ENCODE measurements at regions not wholly inside any gene's neighbourhood (a gene's known extent, or its start where the extent isn't known, plus 50 kb on each side); places are given as distances from the start of the nearest gene placed in this dataset.

DNA sequence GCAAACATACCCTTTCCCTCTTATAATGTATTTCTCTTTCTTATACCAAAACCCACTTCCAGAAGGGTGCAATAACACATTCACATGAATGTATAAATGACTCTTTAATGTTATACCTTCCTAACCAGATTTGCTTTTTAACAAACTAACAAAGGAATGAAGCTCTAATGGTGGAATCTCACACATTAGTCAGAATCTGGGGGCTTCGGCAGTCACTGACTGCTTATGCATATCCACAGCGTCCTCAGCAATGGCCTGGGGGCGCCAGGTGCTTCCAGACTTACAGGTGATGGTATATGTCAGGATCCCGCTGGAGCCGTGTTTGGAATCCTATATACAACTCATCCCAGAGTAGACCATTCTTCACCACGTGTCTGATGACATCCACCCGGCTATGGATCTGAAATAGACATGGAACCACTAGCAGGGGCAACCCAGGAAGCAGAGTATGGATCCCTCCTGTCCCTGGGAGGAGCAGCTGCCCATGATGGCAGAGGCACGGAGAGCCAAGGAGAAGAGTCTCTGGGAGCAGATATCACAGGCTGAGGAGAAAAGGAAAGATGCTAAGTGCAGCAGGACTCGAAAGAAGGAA lies 150.8 kb upstream of the RIPOR2 start:
- no peak for DNase-seq

DNA sequence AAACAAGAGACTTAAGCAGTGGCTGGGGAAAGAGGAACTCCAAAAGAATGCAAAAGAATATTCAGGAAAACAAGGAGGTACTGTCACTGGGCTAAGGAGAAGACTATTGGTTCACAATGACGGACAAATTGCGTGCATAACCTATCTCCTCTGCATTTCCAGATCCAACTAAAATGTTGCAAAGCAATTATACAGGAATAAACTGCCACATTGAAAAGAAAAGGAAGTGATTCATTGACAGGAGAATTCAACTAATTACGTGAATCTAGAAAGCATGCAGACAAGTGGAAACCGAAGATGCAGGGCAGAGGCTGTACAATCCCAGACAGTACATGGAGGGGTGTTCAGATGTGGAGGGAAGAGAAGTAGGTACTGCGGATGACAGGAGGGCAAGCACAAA lies 152.8 kb upstream of the RIPOR2 start:
- Histone ChIP-seq H3K9me3 (ENCODE audit: control insufficient read depth in 2 of 2, low read length in 2 of 2) (no peaks in the 10 kb centered on the region), H3K4me3 (ENCODE audit: low read depth, low read length) (no peak overlapping the region), H3K4me1 (ENCODE audit: control insufficient read depth, insufficient read depth, low read length, poor library complexity, severe bottlenecking) (peaks cover 24% of the 10 kb centered on the region), H3K36me3 (ENCODE audit: control insufficient read depth, insufficient read depth, low read length) (peaks cover 32% of the 10 kb centered on the region), H3K27me3 (ENCODE audit: control insufficient read depth, insufficient read depth, low read length) (no peaks in the 10 kb centered on the region), H3K27ac (ENCODE audit: insufficient read depth, low read length, poor library complexity, severe bottlenecking) (no peak overlapping the region)
- peaks cover 6 to 22% (median 16%) of the 10 kb centered on the region in 4 donors for H3K4me1 Mint-ChIP-seq
- peaks cover 20% of the 10 kb centered on the region for H3K36me3 Mint-ChIP-seq
- no peak overlapping the region for H3K27ac Mint-ChIP-seq
- peaks cover 0 to 1% (median 0%) of the 10 kb centered on the region in 7 donors for H3K9me3 Mint-ChIP-seq
- DNase-seq, result no peak
- no peak for ATAC-seq (ENCODE audit: low read depth in 2 of 2)
- H3K4me3 Mint-ChIP-seq, result no peak overlapping the region
- H3K27me3 Mint-ChIP-seq, result no peaks in the 10 kb centered on the region

More for the DNA sequence above, 150.8 kb upstream of the RIPOR2 start:
- no peaks in the 10 kb centered on the region for H3K27me3 ChIP-seq (ENCODE audit: control insufficient read depth, insufficient read depth, low read length)
- Mint-ChIP-seq H3K4me1 (peaks cover 12 to 32% (median 27%) of the 10 kb centered on the region in 4 donors), H3K4me3 (peak overlapping the region in 2 of 4 donors; percentile 60 to 71), H3K27me3 (no peaks in the 10 kb centered on the region), H3K9me3 (peaks cover 0 to 1% (median 0%) of the 10 kb centered on the region in 7 donors), H3K36me3 (peaks cover 16% of the 10 kb centered on the region), H3K27ac (no peak overlapping the region)
- H3K27ac ChIP-seq (ENCODE audit: insufficient read depth, low read length, poor library complexity, severe bottlenecking), result peak overlapping the region; percentile 51
- no peaks in the 10 kb centered on the region for H3K9me3 ChIP-seq (ENCODE audit: control insufficient read depth in 2 of 2, low read length in 2 of 2)
- ATAC-seq (ENCODE audit: low read depth in 2 of 2), result no peak
- H3K36me3 ChIP-seq (ENCODE audit: control insufficient read depth, insufficient read depth, low read length), result peaks cover 19% of the 10 kb centered on the region
- H3K4me1 ChIP-seq (ENCODE audit: control insufficient read depth, insufficient read depth, low read length, poor library complexity, severe bottlenecking), result peaks cover 24% of the 10 kb centered on the region
- peak overlapping the region; percentile 65 for H3K4me3 ChIP-seq (ENCODE audit: low read depth, low read length)

DNA sequence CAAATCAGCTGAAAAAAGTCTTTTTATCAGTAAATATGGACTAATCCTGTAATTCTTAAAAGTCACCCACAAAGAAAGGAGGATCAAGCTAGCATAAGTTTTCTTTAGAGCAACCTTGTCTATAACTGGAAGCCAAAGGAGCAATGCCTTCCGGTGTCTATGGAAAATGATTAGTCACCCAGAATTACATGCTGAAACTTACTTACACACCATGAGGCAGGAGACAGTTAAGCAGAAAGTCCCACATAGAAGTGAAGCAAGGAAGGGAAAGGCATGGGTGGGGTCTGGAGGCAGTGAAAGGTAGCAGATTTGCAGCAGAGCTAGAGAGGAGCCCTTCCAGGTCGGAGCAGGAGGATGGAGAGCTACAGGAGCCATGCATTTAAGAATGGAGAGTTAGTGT lies 153.7 kb upstream of the RIPOR2 start:
- no peak overlapping the region for H3K4me3 Mint-ChIP-seq
- ATAC-seq (ENCODE audit: low read depth in 2 of 2) (no peak), DNase-seq (no peak)
- H3K27me3 Mint-ChIP-seq, result no peaks in the 10 kb centered on the region
- no peaks in the 10 kb centered on the region for H3K9me3 ChIP-seq (ENCODE audit: control insufficient read depth in 2 of 2, low read length in 2 of 2)
- no peak overlapping the region for H3K27ac Mint-ChIP-seq
- H3K4me1 ChIP-seq (ENCODE audit: control insufficient read depth, insufficient read depth, low read length, poor library complexity, severe bottlenecking), result peaks cover 24% of the 10 kb centered on the region
- peaks cover 6 to 23% (median 16%) of the 10 kb centered on the region in 4 donors for H3K4me1 Mint-ChIP-seq
- H3K27ac ChIP-seq (ENCODE audit: insufficient read depth, low read length, poor library complexity, severe bottlenecking), result no peak overlapping the region
- peaks cover 18% of the 10 kb centered on the region for H3K36me3 Mint-ChIP-seq
- H3K36me3 ChIP-seq (ENCODE audit: control insufficient read depth, insufficient read depth, low read length), result peaks cover 35% of the 10 kb centered on the region
- no peak overlapping the region for H3K4me3 ChIP-seq (ENCODE audit: low read depth, low read length)
- no peaks in the 10 kb centered on the region for H3K27me3 ChIP-seq (ENCODE audit: control insufficient read depth, insufficient read depth, low read length)
- peaks cover 0 to 1% (median 0%) of the 10 kb centered on the region in 7 donors for H3K9me3 Mint-ChIP-seq

DNA sequence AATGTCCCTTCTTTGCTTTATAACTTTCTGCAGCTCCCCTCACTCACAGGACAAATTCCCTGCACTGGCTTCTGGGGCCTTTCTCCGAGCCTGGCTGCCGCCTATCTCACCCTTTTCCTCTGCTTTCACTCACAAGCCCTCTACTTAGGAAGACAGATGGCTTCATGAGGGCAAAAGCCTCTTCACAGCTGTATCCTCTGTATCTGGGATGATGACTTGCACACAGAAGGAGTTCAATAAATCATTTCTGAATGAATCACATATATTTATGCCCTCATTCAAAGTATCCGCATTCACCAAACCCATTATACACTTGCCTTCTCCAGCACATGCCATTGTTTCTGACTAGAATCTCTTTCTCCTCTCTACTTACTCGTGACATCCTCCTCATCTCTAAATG lies 159.0 kb upstream of the RIPOR2 start:
- peaks cover 44% of the 10 kb centered on the region for H3K36me3 Mint-ChIP-seq
- H3K27ac Mint-ChIP-seq, result peak overlapping the region in 2 of 3 donors; percentile 44 to 69
- Histone ChIP-seq H3K27me3 (ENCODE audit: control insufficient read depth, insufficient read depth, low read length) (no peaks in the 10 kb centered on the region), H3K27ac (ENCODE audit: insufficient read depth, low read length, poor library complexity, severe bottlenecking) (no peak overlapping the region), H3K4me3 (ENCODE audit: low read depth, low read length) (no peak overlapping the region), H3K36me3 (ENCODE audit: control insufficient read depth, insufficient read depth, low read length) (peaks cover 59% of the 10 kb centered on the region), H3K4me1 (ENCODE audit: control insufficient read depth, insufficient read depth, low read length, poor library complexity, severe bottlenecking) (no peaks in the 10 kb centered on the region), H3K9me3 (ENCODE audit: control insufficient read depth in 2 of 2, low read length in 2 of 2) (no peaks in the 10 kb centered on the region)
- no peaks in the 10 kb centered on the region for H3K27me3 Mint-ChIP-seq
- DNase-seq (no peak), ATAC-seq (ENCODE audit: low read depth in 2 of 2) (no peak)
- no peak overlapping the region for H3K4me3 Mint-ChIP-seq
- H3K9me3 Mint-ChIP-seq, result peaks cover 0 to 1% (median 0%) of the 10 kb centered on the region in 7 donors
- H3K4me1 Mint-ChIP-seq, result peaks cover 7 to 13% (median 10%) of the 10 kb centered on the region in 4 donors

DNA sequence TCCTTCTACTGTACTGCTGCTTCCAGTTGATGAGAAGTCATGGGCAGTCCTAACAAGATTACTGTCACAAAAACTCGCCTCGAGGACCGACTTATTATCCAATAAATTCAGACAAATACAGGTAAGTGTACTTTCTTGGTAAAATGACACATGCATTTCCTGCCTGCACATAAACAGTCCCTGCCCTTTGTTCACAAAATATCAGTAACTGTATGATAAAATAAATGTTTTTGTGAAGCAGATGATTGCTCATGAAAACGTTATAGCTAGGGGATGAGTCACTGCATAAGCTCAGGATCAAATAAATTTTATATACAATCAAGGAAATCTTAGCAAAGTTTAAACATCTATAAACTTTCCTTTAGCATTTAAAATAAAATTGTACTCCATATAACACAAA lies 164.5 kb upstream of the RIPOR2 start:
- peaks cover 16 to 31% (median 22%) of the 10 kb centered on the region in 4 donors for H3K4me1 Mint-ChIP-seq
- no peaks in the 10 kb centered on the region for H3K27me3 Mint-ChIP-seq
- H3K4me3 Mint-ChIP-seq, result no peak overlapping the region
- ATAC-seq (ENCODE audit: low read depth in 2 of 2) (peak; percentile 66 to 74), DNase-seq (peak in 1 of 3 donors; percentile 35)
- Histone ChIP-seq H3K4me1 (ENCODE audit: control insufficient read depth, insufficient read depth, low read length, poor library complexity, severe bottlenecking) (no peaks in the 10 kb centered on the region), H3K27ac (ENCODE audit: insufficient read depth, low read length, poor library complexity, severe bottlenecking) (no peak overlapping the region), H3K36me3 (ENCODE audit: control insufficient read depth, insufficient read depth, low read length) (peaks cover 36% of the 10 kb centered on the region), H3K9me3 (ENCODE audit: control insufficient read depth in 2 of 2, low read length in 2 of 2) (no peaks in the 10 kb centered on the region), H3K27me3 (ENCODE audit: control insufficient read depth, insufficient read depth, low read length) (no peaks in the 10 kb centered on the region), H3K4me3 (ENCODE audit: low read depth, low read length) (no peak overlapping the region)
- H3K36me3 Mint-ChIP-seq, result peaks cover 34% of the 10 kb centered on the region
- peaks cover 0 to 2% (median 0%) of the 10 kb centered on the region in 7 donors for H3K9me3 Mint-ChIP-seq
- no peak overlapping the region for H3K27ac Mint-ChIP-seq

DNA sequence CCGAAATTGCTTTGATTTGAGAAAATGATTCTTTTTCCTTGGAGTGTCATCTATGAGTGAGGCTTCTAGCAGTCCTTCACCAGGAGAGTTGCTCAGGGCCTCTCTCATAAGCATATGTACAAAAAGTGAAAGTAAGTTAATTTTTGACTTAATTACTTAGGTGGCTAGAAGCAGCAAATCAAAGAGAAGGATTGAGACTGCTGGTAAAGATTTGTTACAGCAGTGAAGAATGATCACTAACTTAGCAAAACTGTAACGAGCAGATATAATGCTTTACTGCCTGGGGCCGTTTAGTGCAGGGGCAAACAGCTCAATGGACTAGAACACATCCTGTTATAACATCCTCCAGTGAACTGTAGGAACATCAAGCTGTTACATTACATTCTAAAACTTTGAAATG lies 167.8 kb upstream of the RIPOR2 start:
- peaks cover 55% of the 10 kb centered on the region for H3K36me3 Mint-ChIP-seq
- no peaks in the 10 kb centered on the region for H3K9me3 ChIP-seq (ENCODE audit: control insufficient read depth in 2 of 2, low read length in 2 of 2)
- peaks cover 51% of the 10 kb centered on the region for H3K36me3 ChIP-seq (ENCODE audit: control insufficient read depth, insufficient read depth, low read length)
- H3K4me1 Mint-ChIP-seq, result peaks cover 18 to 35% (median 24%) of the 10 kb centered on the region in 4 donors
- peaks cover 0 to 2% (median 0%) of the 10 kb centered on the region in 7 donors for H3K9me3 Mint-ChIP-seq
- peak overlapping the region in 2 of 3 donors; percentile 21 to 63 for H3K27ac Mint-ChIP-seq
- no peak overlapping the region for H3K27ac ChIP-seq (ENCODE audit: insufficient read depth, low read length, poor library complexity, severe bottlenecking)
- peak overlapping the region; percentile 11 for H3K4me3 ChIP-seq (ENCODE audit: low read depth, low read length)
- ATAC-seq (ENCODE audit: low read depth in 2 of 2) (no peak), DNase-seq (no peak)
- H3K27me3 ChIP-seq (ENCODE audit: control insufficient read depth, insufficient read depth, low read length), result no peaks in the 10 kb centered on the region
- no peaks in the 10 kb centered on the region for H3K27me3 Mint-ChIP-seq
- no peaks in the 10 kb centered on the region for H3K4me1 ChIP-seq (ENCODE audit: control insufficient read depth, insufficient read depth, low read length, poor library complexity, severe bottlenecking)
- H3K4me3 Mint-ChIP-seq, result no peak overlapping the region

DNA sequence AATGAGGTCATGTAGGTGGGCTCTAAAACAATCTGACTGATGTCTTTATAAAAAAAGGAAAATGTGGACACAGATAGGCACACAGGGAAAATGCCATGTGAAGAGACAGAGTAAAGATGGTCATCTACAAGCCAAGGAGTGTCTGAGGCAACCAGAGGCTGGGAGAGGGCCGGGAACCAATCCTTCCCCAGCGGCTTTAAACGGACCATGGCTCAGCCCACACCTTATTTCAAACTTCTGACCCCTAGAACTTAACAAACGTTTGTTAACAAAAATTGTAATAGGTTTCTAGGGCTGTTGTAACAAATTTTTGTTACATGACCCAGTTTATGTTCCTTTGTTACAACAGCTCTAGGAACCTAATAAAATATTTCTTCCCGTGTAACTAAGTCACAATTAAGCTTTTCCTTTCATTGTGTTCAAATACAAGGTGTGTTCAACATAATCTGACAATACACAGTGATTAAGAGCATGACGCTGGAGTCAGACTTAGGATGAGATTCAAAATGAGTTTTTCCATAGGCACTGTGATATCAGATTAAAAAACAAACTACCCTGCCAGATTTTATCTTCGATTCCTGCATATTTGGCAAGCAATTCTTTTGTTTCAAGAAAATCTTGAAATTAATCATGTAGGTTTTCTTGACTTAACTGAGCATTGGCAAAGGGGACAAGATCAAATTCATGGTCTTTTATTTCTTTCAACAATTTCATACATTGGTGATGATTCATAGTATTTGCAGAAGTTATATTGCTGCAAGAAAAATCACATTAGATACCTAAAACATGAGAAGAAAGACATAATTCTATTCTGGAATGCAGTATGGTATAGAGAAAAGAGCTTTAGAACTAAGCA lies 169.5 kb upstream of the RIPOR2 start:
- H3K4me3 ChIP-seq (ENCODE audit: low read depth, low read length), result no peak overlapping the region
- Mint-ChIP-seq H3K27ac (no peak overlapping the region), H3K4me1 (peaks cover 10 to 27% (median 18%) of the 10 kb centered on the region in 4 donors), H3K9me3 (peaks cover 0 to 2% (median 0%) of the 10 kb centered on the region in 7 donors), H3K4me3 (no peak overlapping the region), H3K36me3 (peaks cover 47% of the 10 kb centered on the region), H3K27me3 (no peaks in the 10 kb centered on the region)
- no peak overlapping the region for H3K27ac ChIP-seq (ENCODE audit: insufficient read depth, low read length, poor library complexity, severe bottlenecking)
- H3K9me3 ChIP-seq (ENCODE audit: control insufficient read depth in 2 of 2, low read length in 2 of 2), result no peaks in the 10 kb centered on the region
- peaks cover 65% of the 10 kb centered on the region for H3K36me3 ChIP-seq (ENCODE audit: control insufficient read depth, insufficient read depth, low read length)
- H3K27me3 ChIP-seq (ENCODE audit: control insufficient read depth, insufficient read depth, low read length), result no peaks in the 10 kb centered on the region
- H3K4me1 ChIP-seq (ENCODE audit: control insufficient read depth, insufficient read depth, low read length, poor library complexity, severe bottlenecking), result no peaks in the 10 kb centered on the region
- ATAC-seq (ENCODE audit: low read depth in 2 of 2) (no peak), DNase-seq (no peak)
